ENCODE measurements at regions not wholly inside any gene's neighbourhood (a gene's known extent, or its start where the extent isn't known, plus 50 kb on each side); places are given as distances from the start of the nearest gene placed in this dataset.

DNA sequence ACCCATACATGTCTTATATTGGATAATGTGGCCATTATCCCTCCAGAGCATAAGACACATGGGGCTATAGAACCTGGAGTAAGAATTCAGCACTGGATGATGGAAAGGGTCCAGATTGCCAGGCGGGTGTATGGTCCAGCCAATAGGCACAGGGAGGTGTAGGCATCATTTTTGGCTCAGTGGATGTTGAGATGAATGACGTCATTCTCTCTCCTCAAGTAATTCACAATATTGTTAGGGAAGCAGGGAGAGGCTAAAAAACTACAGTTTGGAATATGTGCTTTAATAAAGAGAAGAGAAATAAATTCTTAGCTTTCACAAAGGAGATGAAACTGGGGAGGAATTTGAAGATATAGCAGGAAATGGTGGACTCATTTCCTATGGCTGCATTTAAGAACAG lies 461.1 kb upstream of the GOT2 start:
- intact Hi-C loops (cut with DNase I; ENCODE audit: low total_unique reads): no loop called here
- no peak for DNase-seq (ENCODE audit: low spot score in 2 of 2)
- H3K4me3 ChIP-seq (ENCODE audit: low read depth, poor library complexity, severe bottlenecking): no peak overlapping the region
- 71 to 77% methylated on average over 2 of the region's 2 CpGs for WGBS, 2 donors
- TF ChIP-seq CTCF (IDR thresholded peaks at IDR 0.05) (no peak), POLR2A (IDR thresholded peaks at IDR 0.05) (no peak)

DNA sequence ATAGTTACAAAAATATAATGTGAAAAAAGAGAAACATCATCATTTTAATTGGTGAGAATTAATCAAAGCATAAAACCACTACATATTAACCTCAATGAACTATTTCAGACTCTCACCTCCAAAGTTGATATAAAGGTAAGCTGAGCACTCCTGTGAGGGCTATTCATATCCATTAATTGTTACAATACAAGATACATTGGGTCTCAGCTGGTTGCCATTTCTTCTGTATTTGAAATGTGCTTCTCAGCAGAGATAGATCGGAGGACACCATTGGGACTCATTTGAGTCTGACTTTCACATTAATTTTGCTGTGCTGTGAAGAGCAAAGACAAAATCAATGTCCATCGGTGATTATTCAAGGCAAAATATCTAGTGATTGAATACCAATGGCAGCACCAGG lies 459.5 kb upstream of the GOT2 start:
- 92% methylated on average over 2 of the region's 2 CpGs for WGBS, 2 donors
- no peak for TF ChIP-seq CTCF (IDR thresholded peaks at IDR 0.05)
- no peak for TF ChIP-seq POLR2A (IDR thresholded peaks at IDR 0.05)
- intact Hi-C loops (cut with DNase I; ENCODE audit: low total_unique reads): no loop called here

GRCh38 chr16:59192551-59193199 lies 458.6 kb upstream of the GOT2 start:
- no peak for DNase-seq (ENCODE audit: low spot score in 2 of 2)
- intact Hi-C loops (cut with DNase I; ENCODE audit: low total_unique reads): no loop called here
- 49 to 51% methylated on average over 5 to 6 of the region's 6 CpGs for WGBS, 2 donors
- TF ChIP-seq POLR2A (IDR thresholded peaks at IDR 0.05) (no peak), CTCF (IDR thresholded peaks at IDR 0.05) (no peak)
- no peak overlapping the region for H3K4me3 ChIP-seq (ENCODE audit: low read depth, poor library complexity, severe bottlenecking)

More for the DNA sequence above, 459.5 kb upstream of the GOT2 start:
- no peak overlapping the region for H3K4me3 ChIP-seq (ENCODE audit: low read depth, poor library complexity, severe bottlenecking)
- no peak for DNase-seq (ENCODE audit: low spot score in 2 of 2)

GRCh38 chr16:59190731-59191130 lies 456.6 kb upstream of the GOT2 start:
- no peak for TF ChIP-seq CTCF (IDR thresholded peaks at IDR 0.05)
- TF ChIP-seq POLR2A (IDR thresholded peaks at IDR 0.05): no peak
- H3K4me3 ChIP-seq (ENCODE audit: low read depth, poor library complexity, severe bottlenecking): no peak overlapping the region
- intact Hi-C loops (cut with DNase I; ENCODE audit: low total_unique reads): no loop called here
- DNase-seq (ENCODE audit: low spot score in 2 of 2): no peak

- H3K4me3 ChIP-seq (ENCODE audit: low read depth, poor library complexity, severe bottlenecking): no peak overlapping the region
- no peak for TF ChIP-seq CTCF (IDR thresholded peaks at IDR 0.05)
- TF ChIP-seq POLR2A (IDR thresholded peaks at IDR 0.05): no peak
- WGBS, 2 donors: 69 to 81% methylated on average over 3 of the region's 3 CpGs
- intact Hi-C loops (cut with DNase I; ENCODE audit: low total_unique reads): no loop called here
- no peak for DNase-seq (ENCODE audit: low spot score in 2 of 2)
Measured at GRCh38 chr16:59188029-59188428, 453.9 kb upstream of the GOT2 start.

GRCh38 chr16:59181821-59182420 lies 447.8 kb upstream of the GOT2 start:
- no peak for DNase-seq (ENCODE audit: low spot score in 2 of 2)
- intact Hi-C loops (cut with DNase I; ENCODE audit: low total_unique reads): no loop called here
- no peak for TF ChIP-seq CTCF (IDR thresholded peaks at IDR 0.05)
- no peak for TF ChIP-seq POLR2A (IDR thresholded peaks at IDR 0.05)
- 85 to 89% methylated on average over 9 of the region's 9 CpGs for WGBS, 2 donors
- H3K4me3 ChIP-seq (ENCODE audit: low read depth, poor library complexity, severe bottlenecking): no peak overlapping the region

All from lower leg skin (tissue), 4 donors.